Adrenal gland (tissue), 9 donors: ENCODE measurements at regions not wholly inside any gene's neighbourhood (a gene's known extent, or its start where the extent isn't known, plus 50 kb on each side); places are given as distances from the start of the nearest gene placed in this dataset.

Experiments used
- DNase-seq, 7 donors: peaks; one replicate each; pipeline ENCODE4 v3.0.0-alpha.2; 2019 to 2020
- H3K27ac ChIP-seq, 5 donors: fragments of 200-600 bp; sonication (generic) in 4 of 5; 1 replicate in 3 of 5; 2 replicates in 2 of 5; pipeline versions ENCODE4 v1.5.1 to v1.8.0; 2016 to 2020; ENCODE audit warnings: mild to moderate bottlenecking in 1 of 5
- H3K27me3 ChIP-seq: fragments of 200-600 bp; 2 replicates; pipeline ENCODE4 v1.8.0; 2021
- H3K36me3 ChIP-seq, 2 donors: fragments of 200-600 bp; replicated peaks in 1 of 2; 1 replicate in 1 of 2; 2 replicates in 1 of 2; pipeline versions ENCODE4 v1.5.1 to v1.8.0; 2018 to 2022
- H3K4me1 ChIP-seq, 2 donors: fragments of 200-600 bp; replicated peaks in 1 of 2; 1 replicate in 1 of 2; 2 replicates in 1 of 2; pipeline versions ENCODE4 v1.5.1 to v1.8.0; 2018 to 2021
- H3K4me3 ChIP-seq, 4 donors: fragments of 200-600 bp; sonication (generic) in 3 of 4; one replicate each; pipeline ENCODE4 v1.5.1; 2016 to 2018
- H3K9me3 ChIP-seq, 3 donors: fragments of 200-600 bp; sonication (generic) in 1 of 3; replicated peaks in 1 of 3; 1 replicate in 2 of 3; 2 replicates in 1 of 3; pipeline versions ENCODE4 v1.5.1 to v1.8.0; 2016 to 2021
- CTCF ChIP-seq, 6 experiments: fragments of 450-650 bp in 4 of 6; fragments of 200-600 bp in 2 of 6; sonication (generic) in 1 of 6; IDR thresholded peaks; 1 replicate in 5 of 6; 2 replicates in 1 of 6; pipeline versions ENCODE4 v1.5.1 to v1.8.0; 2016 to 2021; ENCODE audit warnings: antibody characterized with exemption in 6 of 6, mild to moderate bottlenecking in 2 of 6, moderate library complexity in 1 of 6
- POLR2A ChIP-seq, 2 donors: fragments of 450-650 bp; IDR thresholded peaks; one replicate each; pipeline ENCODE4 v1.6.1; 2017; ENCODE audit warnings: antibody characterized with exemption in 2 of 2, mild to moderate bottlenecking in 2 of 2, moderate library complexity in 1 of 2
- WGBS, 4 donors: extraction: QIAGEN DNeasy Blood & Tissue Kit in 2 of 4; methylation state at CpG; one replicate each; pipeline versions ENCODE4 v1.1.5 to v1.1.7; 2013 to 2017; 5-methylcytosine and 5-hydroxymethylcytosine counted together
- intact Hi-C, 2 donors: fragments of 100-400 bp; cut with DNase I; formaldehyde crosslinking; loops; one replicate each; pipeline versions ENCODE4 v1.14.1 to v1.15.0; 2022 to 2023
- donor health status: healthy with polysubstance abuse.
- donor health status: Bipolar disorder and iron deficiency.
- donor health status: DM: yes; HTN: yes; CAD: no.
- donor health status: DM: no; HTN: no; CAD: no.
- donor health status: DM: no; HTN: no; CAD: no.

- no peak overlapping the region for H3K27ac ChIP-seq
- H3K4me3 ChIP-seq = no peak overlapping the region
- no peaks in the 10 kb centered on the region for H3K36me3 ChIP-seq
- no peak for DNase-seq
- WGBS, 4 donors = 84 to 93% (median 92%) methylated on average over 4 of the region's 4 CpGs
- H3K4me1 ChIP-seq = no peaks in the 10 kb centered on the region
- H3K27me3 ChIP-seq = no peaks in the 10 kb centered on the region
- no peaks in the 10 kb centered on the region for H3K9me3 ChIP-seq
- TF ChIP-seq CTCF (IDR thresholded peaks at IDR 0.05) = no peak
- TF ChIP-seq POLR2A (IDR thresholded peaks at IDR 0.05) = no peak
- intact Hi-C loops = no loop called here
Observed at GRCh38 chr11:44371706-44372105, 61.8 kb upstream of the ALX4 start.

GRCh38 chr11:44372989-44373388 lies 63.0 kb upstream of the ALX4 start:
- H3K27ac ChIP-seq = no peak overlapping the region
- DNase-seq = no peak
- H3K4me3 ChIP-seq = no peak overlapping the region
- H3K27me3 ChIP-seq = no peaks in the 10 kb centered on the region
- WGBS, 4 donors = 65 to 75% (median 68%) methylated on average over 3 of the region's 3 CpGs
- H3K9me3 ChIP-seq = no peaks in the 10 kb centered on the region
- no peak for TF ChIP-seq CTCF (IDR thresholded peaks at IDR 0.05)
- TF ChIP-seq POLR2A (IDR thresholded peaks at IDR 0.05) = no peak
- intact Hi-C loops = no loop called here
- no peaks in the 10 kb centered on the region for H3K36me3 ChIP-seq
- no peaks in the 10 kb centered on the region for H3K4me1 ChIP-seq

- intact Hi-C loops = no loop called here
- H3K27ac ChIP-seq = no peak overlapping the region
- H3K4me1 ChIP-seq = no peaks in the 10 kb centered on the region
- no peak for TF ChIP-seq CTCF (IDR thresholded peaks at IDR 0.05)
- TF ChIP-seq POLR2A (IDR thresholded peaks at IDR 0.05) = no peak
- no peak overlapping the region for H3K4me3 ChIP-seq
- no peaks in the 10 kb centered on the region for H3K9me3 ChIP-seq
- no peaks in the 10 kb centered on the region for H3K36me3 ChIP-seq
- DNase-seq = no peak
- no peaks in the 10 kb centered on the region for H3K27me3 ChIP-seq
Observed at GRCh38 chr11:44374001-44374400, 64.1 kb upstream of the ALX4 start.

GRCh38 chr11:44376423-44376822 lies 66.5 kb upstream of the ALX4 start:
- TF ChIP-seq POLR2A (IDR thresholded peaks at IDR 0.05) (no peak), CTCF (IDR thresholded peaks at IDR 0.05) (no peak)
- no peak overlapping the region for H3K27ac ChIP-seq
- 67 to 83% (median 75%) methylated on average over 3 to 4 of the region's 4 CpGs for WGBS, 4 donors
- no peaks in the 10 kb centered on the region for H3K9me3 ChIP-seq
- peaks cover 6% of the 10 kb centered on the region for H3K27me3 ChIP-seq
- no peak for DNase-seq
- no peak overlapping the region for H3K4me3 ChIP-seq
- no peaks in the 10 kb centered on the region for H3K36me3 ChIP-seq
- no peaks in the 10 kb centered on the region for H3K4me1 ChIP-seq
- intact Hi-C loops = no loop called here
